Mammary epithelial cell (primary cell): ENCODE measurements at regions not wholly inside any gene's neighbourhood (a gene's known extent, or its start where the extent isn't known, plus 50 kb on each side); places are given as distances from the start of the nearest gene placed in this dataset.

Experiments
- CTCF ChIP-seq, 2 donors: IDR thresholded peaks in 1 of 2; conservative IDR thresholded peaks in 1 of 2; 2 replicates each; pipeline ENCODE4 v1.5.1; 2011 to 2012; ENCODE audit warnings: inconsistent platforms in 2 of 2, low read length in 2 of 2, mild to moderate bottlenecking in 2 of 2, control low read depth in 1 of 2, low read depth in 1 of 2; ENCODE audit not compliant: insufficient read depth in 1 of 2; ENCODE audit errors: extremely low read depth in 1 of 2
- EZH2 ChIP-seq: IDR thresholded peaks from 2 replicates; pipeline ENCODE4 v1.6.1; 2012; ENCODE audit warnings: low read length, inconsistent platforms, borderline replicate concordance

- TF ChIP-seq CTCF (conservative IDR thresholded peaks at IDR 0.05 in 1 of 2, IDR thresholded peaks at IDR 0.05 in 1 of 2; ENCODE audit: extremely low read depth in 1 of 2, insufficient read depth in 1 of 2, low read depth in 1 of 2, low read length in 2 of 2) = no peak
- TF ChIP-seq EZH2 = no peak
These were observed 673.1 kb upstream of the CPEB2 start for GRCh38 chr4:14329228-14329627.
